Anterior cingulate cortex (tissue), 58 donors: ENCODE measurements at regions not wholly inside any gene's neighbourhood (a gene's known extent, or its start where the extent isn't known, plus 50 kb on each side); places are given as distances from the start of the nearest gene placed in this dataset.
"Not testable (repeated sequence)": the region's sequence is repeated elsewhere in the genome, so short reads cannot be mapped to it uniquely, and the experiment has no call there.

Experiments
- DNase-seq, 58 donors: peaks; one replicate each; lab custom pipeline; 2025; lab: John Stamatoyannopoulos, UW

- no peak for DNase-seq
Observed at GRCh38 chr20:5696011-5696559, 54.1 kb upstream of the SHLD1 start.

GRCh38 chr20:5691918-5692618 lies 58.1 kb upstream of the SHLD1 start:
- DNase-seq = no peak

GRCh38 chr20:5689463-5689862 lies 60.7 kb upstream of the SHLD1 start:
- peak in 2 of 58 donors; percentile 6 to 42 for DNase-seq

GRCh38 chr20:5688431-5688972 lies 61.7 kb upstream of the SHLD1 start:
- peak in 4 of 58 donors; percentile 3 to 43 (median 5) for DNase-seq

- no peak for DNase-seq
Observed at GRCh38 chr20:5687884-5688283, 62.3 kb upstream of the SHLD1 start.

- DNase-seq = no peak
Observed at GRCh38 chr20:5686384-5687105, 63.7 kb upstream of the SHLD1 start.

GRCh38 chr20:5682556-5682955 lies 67.6 kb upstream of the SHLD1 start:
- not testable (repeated sequence) for DNase-seq

GRCh38 chr20:5680192-5680591 lies 69.4 kb upstream of the GPCPD1 start:
- DNase-seq = no peak

- no peak for DNase-seq
Observed at GRCh38 chr20:5678777-5679176, 68.0 kb upstream of the GPCPD1 start.

- DNase-seq = not testable (repeated sequence)
Observed at GRCh38 chr20:5677944-5678343, 67.1 kb upstream of the GPCPD1 start.

- no peak for DNase-seq
Observed at GRCh38 chr20:5677389-5677788, 66.6 kb upstream of the GPCPD1 start.

- DNase-seq = no peak
Observed at GRCh38 chr20:5675103-5676091, 64.6 kb upstream of the GPCPD1 start.

- DNase-seq = no peak
Observed at GRCh38 chr20:5674176-5674660, 63.4 kb upstream of the GPCPD1 start.

GRCh38 chr20:5670874-5671273 lies 60.1 kb upstream of the GPCPD1 start:
- no peak for DNase-seq

- no peak for DNase-seq
Observed at GRCh38 chr20:5670036-5670536, 59.3 kb upstream of the GPCPD1 start.

- DNase-seq = no peak
Observed at GRCh38 chr20:5668529-5668868, 57.7 kb upstream of the GPCPD1 start.

GRCh38 chr20:5667705-5668528 lies 57.1 kb upstream of the GPCPD1 start:
- no peak for DNase-seq

- no peak for DNase-seq
Observed at GRCh38 chr20:5665417-5665816, 54.6 kb upstream of the GPCPD1 start.

GRCh38 chr20:5663396-5663795 lies 52.6 kb upstream of the GPCPD1 start:
- no peak for DNase-seq
